Testis (tissue), 2 donors: ENCODE measurements at regions not wholly inside any gene's neighbourhood (a gene's known extent, or its start where the extent isn't known, plus 50 kb on each side); places are given as distances from the start of the nearest gene placed in this dataset.

Experiments
- DNase-seq: peaks from one replicate; pipeline ENCODE4 v3.0.0-alpha.2; 2019
- H3K27ac ChIP-seq, 2 donors: fragments of 200-600 bp; sonication (generic); one replicate each; pipeline ENCODE4 v1.5.1; 2019
- H3K27me3 ChIP-seq: fragments of 200-600 bp; sonication (generic); one replicate; pipeline ENCODE4 v1.5.1; 2019
- H3K36me3 ChIP-seq: fragments of 200-600 bp; sonication (generic); one replicate; pipeline ENCODE4 v1.5.1; 2017; ENCODE audit warnings: low read depth; ENCODE audit errors: missing control alignments
- H3K4me1 ChIP-seq: fragments of 200-600 bp; sonication (generic); one replicate; pipeline ENCODE4 v1.5.1; 2019
- H3K4me3 ChIP-seq, 2 donors: fragments of 200-600 bp; sonication (generic); one replicate each; pipeline ENCODE4 v1.5.1; 2017 to 2019
- H3K9me3 ChIP-seq: fragments of 200-600 bp; sonication (generic); one replicate; pipeline ENCODE4 v1.5.1; 2017
- CTCF ChIP-seq, 3 experiments: fragments of 450-650 bp in 2 of 3; fragments of 200-600 bp in 1 of 3; sonication (generic) in 1 of 3; IDR thresholded peaks; one replicate each; pipeline ENCODE4 v1.5.1; 2016 to 2019; ENCODE audit warnings: antibody characterized with exemption in 3 of 3, mild to moderate bottlenecking in 2 of 3, moderate library complexity in 1 of 3
- POLR2A ChIP-seq: fragments of 450-650 bp; IDR thresholded peaks from one replicate; pipeline ENCODE4 v1.6.1; 2017; ENCODE audit warnings: antibody characterized with exemption, mild to moderate bottlenecking, moderate library complexity
- WGBS, 2 donors: methylation state at CpG; one replicate each; pipeline ENCODE4 v1.1.5; 2018; 5-methylcytosine and 5-hydroxymethylcytosine counted together
- intact Hi-C: fragments of 100-400 bp; cut with DNase I; formaldehyde crosslinking; loops from one replicate; pipeline ENCODE4 v1.15.1; 2023; ENCODE audit warnings: low total_unique reads
- small RNA-seq, 2 donors: library from RNA; depleted of rRNA; stranded (forward); fragments of <200 nt; gene quantifications; one replicate each; pipeline ENCODE3, GENCODE V24; 2016

- no peak for DNase-seq
- Histone ChIP-seq H3K4me3 (no peak overlapping the region), H3K9me3 (no peaks in the 10 kb centered on the region), H3K27ac (no peak overlapping the region), H3K36me3 (no peaks in the 10 kb centered on the region), H3K27me3 (no peaks in the 10 kb centered on the region), H3K4me1 (peaks cover under 1% of the 10 kb centered on the region)
- TF ChIP-seq POLR2A (no peak), CTCF (IDR thresholded peaks at IDR 0.05) (no peak)
- intact Hi-C loops = no loop called here
- WGBS, 2 donors = 87 to 94% methylated on average over 13 to 21 of the region's 21 CpGs
Observed at GRCh38 chr2:8630676-8631464, 51.0 kb upstream of the ID2 start.

- Histone ChIP-seq H3K9me3 (no peaks in the 10 kb centered on the region), H3K4me1 (peaks cover 7% of the 10 kb centered on the region), H3K27me3 (no peaks in the 10 kb centered on the region), H3K27ac (no peak overlapping the region), H3K4me3 (no peak overlapping the region), H3K36me3 (no peaks in the 10 kb centered on the region)
- TF ChIP-seq POLR2A (no peak), CTCF (IDR thresholded peaks at IDR 0.05) (no peak)
- intact Hi-C loops = no loop called here
- 88 to 91% methylated on average over 8 to 10 of the region's 10 CpGs for WGBS, 2 donors
- no peak for DNase-seq
Observed at GRCh38 chr2:8631465-8632005, 50.3 kb upstream of the ID2 start.

Small RNA genes in the stretch of these regions (small RNA-seq; reads per million reads assigned to genes)
- 0 reads per million in 2 donors for gene AC092580.3
- gene RNU6ATAC37P = 0 reads per million in 2 donors
- 0 reads per million in 2 donors for gene SNRPEP5
